H9 (cell line): ENCODE measurements at regions not wholly inside any gene's neighbourhood (a gene's known extent, or its start where the extent isn't known, plus 50 kb on each side); places are given as distances from the start of the nearest gene placed in this dataset.
A peak's percentile ranks its signal among the peaks of the same experiment; 100 is the strongest.

Experiments used
- DNase-seq: peaks from one replicate; pipeline ENCODE4 v3.0.0-alpha.2; 2017
- H2AFZ ChIP-seq: one replicate; pipeline ENCODE4 v1.6.1; 2013; ENCODE audit warnings: mild to moderate bottlenecking, low read length, control low read depth, moderate library complexity
- H2AK5ac ChIP-seq: 2 replicates; pipeline ENCODE4 v1.6.1; 2013; ENCODE audit warnings: low read length, control low read depth, mixed read lengths; ENCODE audit not compliant: insufficient read length
- H2BK120ac ChIP-seq: one replicate; pipeline ENCODE4 v1.6.1; 2013; ENCODE audit warnings: low read depth, mild to moderate bottlenecking, low read length, control low read depth, inconsistent platforms; ENCODE audit not compliant: poor library complexity, severe bottlenecking
- H2BK12ac ChIP-seq: 2 replicates; pipeline ENCODE4 v1.6.1; 2013; ENCODE audit warnings: low read length, control low read depth, mixed read lengths, low read depth; ENCODE audit not compliant: insufficient read length
- H2BK15ac ChIP-seq: 2 replicates; pipeline ENCODE4 v1.6.1; 2013; ENCODE audit warnings: low read depth, low read length, control low read depth
- H2BK20ac ChIP-seq: one replicate; pipeline ENCODE4 v1.6.1; 2013; ENCODE audit warnings: low read depth, mild to moderate bottlenecking, low read length, control low read depth, inconsistent platforms; ENCODE audit not compliant: poor library complexity, severe bottlenecking
- H2BK5ac ChIP-seq: 2 replicates; pipeline ENCODE4 v1.6.1; 2013; ENCODE audit warnings: low read length, control low read depth, mixed read lengths; ENCODE audit not compliant: insufficient read length
- H3K14ac ChIP-seq: 2 replicates; pipeline ENCODE4 v1.6.1; 2013; ENCODE audit warnings: low read length, control low read depth; ENCODE audit not compliant: insufficient read depth
- H3K18ac ChIP-seq: 2 replicates; pipeline ENCODE4 v1.6.1; 2013; ENCODE audit warnings: low read depth, mild to moderate bottlenecking, mixed read lengths, low read length, control low read depth; ENCODE audit not compliant: insufficient read length
- H3K23ac ChIP-seq: 2 replicates; pipeline ENCODE4 v1.6.1; 2013; ENCODE audit warnings: low read length, control low read depth, mixed read lengths, low read depth; ENCODE audit not compliant: insufficient read length
- H3K23me2 ChIP-seq: 2 replicates; pipeline ENCODE4 v1.6.1; 2013; ENCODE audit warnings: low read depth, mild to moderate bottlenecking, mixed read lengths, low read length, control low read depth; ENCODE audit not compliant: insufficient read length, poor library complexity, severe bottlenecking
- H3K27ac ChIP-seq: 2 replicates; pipeline ENCODE4 v1.5.1; 2013; ENCODE audit warnings: low read length, control low read depth, mixed read lengths, low read depth; ENCODE audit not compliant: insufficient read length
- H3K27me3 ChIP-seq: 2 replicates; pipeline ENCODE4 v1.6.1; 2013; ENCODE audit warnings: low read length, control low read depth, inconsistent platforms; ENCODE audit not compliant: insufficient read depth
- H3K4ac ChIP-seq: 2 replicates; pipeline ENCODE4 v1.6.1; 2013; ENCODE audit warnings: low read depth, mild to moderate bottlenecking, control low read depth, inconsistent platforms, low read length, moderate library complexity
- H3K4me1 ChIP-seq: 2 replicates; pipeline ENCODE4 v1.6.1; 2013; ENCODE audit warnings: low read length, control low read depth, inconsistent platforms; ENCODE audit not compliant: insufficient read depth
- H3K4me2 ChIP-seq: 2 replicates; pipeline ENCODE4 v1.6.1; 2013; ENCODE audit warnings: low read length, control low read depth, mixed read lengths; ENCODE audit not compliant: insufficient read length, insufficient read depth
- H3K56ac ChIP-seq: 2 replicates; pipeline ENCODE4 v1.6.1; 2013; ENCODE audit warnings: low read depth, mild to moderate bottlenecking, mixed read lengths, low read length, control low read depth; ENCODE audit not compliant: insufficient read length
- H3K79me1 ChIP-seq: 2 replicates; pipeline ENCODE4 v1.6.1; 2013; ENCODE audit warnings: low read depth, mild to moderate bottlenecking, moderate library complexity, low read length, control low read depth, inconsistent platforms; ENCODE audit not compliant: insufficient read depth, poor library complexity, severe bottlenecking
- H3K79me2 ChIP-seq: 2 replicates; pipeline ENCODE4 v1.6.1; 2013; ENCODE audit warnings: low read length, control low read depth, inconsistent platforms; ENCODE audit not compliant: insufficient read depth
- H3K9ac ChIP-seq: 2 replicates; pipeline ENCODE4 v1.6.1; 2013; ENCODE audit warnings: low read length, control low read depth, mixed read lengths; ENCODE audit not compliant: insufficient read length; ENCODE audit errors: extremely low read depth
- H3K9me3 ChIP-seq: one replicate; pipeline ENCODE4 v1.6.1; 2013; ENCODE audit warnings: low read depth, low read length, inconsistent platforms; ENCODE audit not compliant: control insufficient read depth
- H3T11ph ChIP-seq: one replicate; pipeline ENCODE4 v1.6.1; 2013; ENCODE audit warnings: mild to moderate bottlenecking, low read length, control low read depth, inconsistent platforms
- H4K20me1 ChIP-seq: one replicate; pipeline ENCODE4 v1.6.1; 2013; ENCODE audit not compliant: control insufficient read depth, insufficient read length, insufficient read depth
- H4K5ac ChIP-seq: 2 replicates; pipeline ENCODE4 v1.6.1; 2013; ENCODE audit warnings: low read depth, mild to moderate bottlenecking, mixed read lengths, low read length, control low read depth; ENCODE audit not compliant: insufficient read length
- H4K8ac ChIP-seq: replicated peaks from 2 replicates; pipeline ENCODE4 v1.6.1; 2013; ENCODE audit warnings: low read length, control low read depth, mixed read lengths, low read depth; ENCODE audit not compliant: insufficient read length
- H4K91ac ChIP-seq: 2 replicates; pipeline ENCODE4 v1.6.1; 2013; ENCODE audit warnings: low read depth, mild to moderate bottlenecking, moderate library complexity, mixed read lengths, low read length, control low read depth; ENCODE audit not compliant: insufficient read length
- H3K27ac Mint-ChIP-seq, 3 experiments: 2 replicates in 2 of 3; 3 replicates in 1 of 3; pipeline ENCODE4 v1.8.0; 2020 to 2021; ENCODE audit warnings: mixed read lengths in 3 of 3, mild to moderate bottlenecking in 1 of 3, moderate library complexity in 1 of 3
- H3K27me3 Mint-ChIP-seq: 2 replicates; pipeline ENCODE4 v1.8.0; 2021; ENCODE audit warnings: low read depth, mild to moderate bottlenecking, moderate library complexity, mixed read lengths
- H3K36me3 Mint-ChIP-seq, 3 experiments: 2 replicates in 2 of 3; 3 replicates in 1 of 3; pipeline ENCODE4 v1.8.0; 2020 to 2021; ENCODE audit warnings: low read depth in 3 of 3, mixed read lengths in 3 of 3; ENCODE audit not compliant: insufficient read depth in 1 of 3
- H3K4me1 Mint-ChIP-seq, 2 experiments: 2 replicates each; pipeline ENCODE4 v1.8.0; 2020; ENCODE audit warnings: mixed read lengths in 2 of 2
- H3K4me3 Mint-ChIP-seq, 2 experiments: 2 replicates in 1 of 2; 3 replicates in 1 of 2; pipeline ENCODE4 v1.8.0; 2020 to 2021; ENCODE audit warnings: mild to moderate bottlenecking in 2 of 2, mixed read lengths in 2 of 2, moderate library complexity in 1 of 2
- H3K9me3 Mint-ChIP-seq, 2 experiments: 2 replicates in 1 of 2; 3 replicates in 1 of 2; pipeline ENCODE4 v1.8.0; 2020; ENCODE audit warnings: mild to moderate bottlenecking in 2 of 2, mixed read lengths in 2 of 2, moderate library complexity in 1 of 2
- CTCF ChIP-seq: fragments of 200-600 bp; sonication (generic); conservative IDR thresholded peaks from 3 replicates; pipeline ENCODE4 v1.8.0; 2021; ENCODE audit warnings: antibody characterized with exemption, mild to moderate bottlenecking
- WGBS: extraction: QIAGEN DNeasy Blood & Tissue Kit; methylation state at CpG from one replicate; pipeline ENCODE4 v1.1.7; 2013; ENCODE audit warnings: missing lambda C conversion rate, low lambda C conversion rate, mixed read lengths; ENCODE audit not compliant: insufficient read length; ENCODE audit errors: extremely low coverage; 5-methylcytosine and 5-hydroxymethylcytosine counted together

- Histone ChIP-seq H2AK5ac (no peak overlapping the region), H3T11ph (no peak overlapping the region), H3K4me2 (no peak overlapping the region), H2BK120ac (no peak overlapping the region), H3K27ac (no peak overlapping the region), H3K4me1 (no peaks in the 10 kb centered on the region), H3K79me1 (no peaks in the 10 kb centered on the region), H2BK15ac (no peak overlapping the region; the same call in 1 of the 2 replicates), H3K79me2 (no peaks in the 10 kb centered on the region), H3K9ac (no peak overlapping the region), H2BK12ac (no peak overlapping the region), H4K5ac (no peak overlapping the region), H3K23ac (no peak overlapping the region), H3K18ac (no peak overlapping the region), H3K23me2 (no peaks in the 10 kb centered on the region), H3K14ac (no peak overlapping the region), H2BK5ac (no peak overlapping the region), H3K56ac (no peak overlapping the region), H4K20me1 (no peaks in the 10 kb centered on the region), H4K91ac (no peak overlapping the region), H2BK20ac (no peak overlapping the region), H2AFZ (no peak overlapping the region), H4K8ac (no peak overlapping the region), H3K9me3 (no peaks in the 10 kb centered on the region), H3K27me3 (no peaks in the 10 kb centered on the region), H3K4ac (no peak overlapping the region)
- Mint-ChIP-seq H3K4me3 (no peak overlapping the region), H3K36me3 (peaks cover 28 to 39% (median 37%) of the 10 kb centered on the region in 3 experiments), H3K9me3 (peaks cover 30 to 34% of the 10 kb centered on the region in 2 experiments), H3K27ac (peak overlapping the region; percentile 16 to 96 (median 62); a peak in 5 of 7 replicates), H3K4me1 (peaks cover 13 to 14% of the 10 kb centered on the region in 2 experiments), H3K27me3 (0 out of 2 replicates have a peak, but pooled peaks cover 3% of the 10 kb centered on the region)
- WGBS, result no CpG with 5 or more reads among the region's 20 CpGs
- peak; percentile 27 for DNase-seq
- no peak for TF ChIP-seq CTCF
These were observed 452.1 kb downstream of the TUSC1 start for GRCh38 chr9:25225938-25226760.
